ENCODE measurements at regions not wholly inside any gene's neighbourhood (a gene's known extent, or its start where the extent isn't known, plus 50 kb on each side); places are given as distances from the start of the nearest gene placed in this dataset.

- FAIRE-seq = no peak
These were observed 196.3 kb upstream of the FOXD3 start for GRCh38 chr1:63126104-63126503.

- FAIRE-seq = no peak
These were observed 195.0 kb upstream of the FOXD3 start for GRCh38 chr1:63127376-63127775.

GRCh38 chr1:63128556-63128955 is 193.8 kb upstream of the FOXD3 start:
- FAIRE-seq = no peak

- no peak for FAIRE-seq
These were observed 193.2 kb upstream of the FOXD3 start for GRCh38 chr1:63129184-63129583.

GRCh38 chr1:63129855-63130254 is 192.5 kb upstream of the FOXD3 start:
- FAIRE-seq = no peak

GRCh38 chr1:63134501-63135173 is 187.7 kb upstream of the FOXD3 start:
- FAIRE-seq = no peak

GRCh38 chr1:63135174-63135512 is 187.2 kb upstream of the FOXD3 start:
- no peak for FAIRE-seq

- no peak for FAIRE-seq
These were observed 186.6 kb upstream of the FOXD3 start for GRCh38 chr1:63135801-63136200.

GRCh38 chr1:63142001-63142400 is 180.4 kb upstream of the FOXD3 start:
- no peak for FAIRE-seq

- FAIRE-seq = no peak
These were observed 178.9 kb upstream of the FOXD3 start for GRCh38 chr1:63143482-63143881.

GRCh38 chr1:63147783-63148182 is 174.6 kb upstream of the FOXD3 start:
- no peak for FAIRE-seq

- no peak for FAIRE-seq
These were observed 173.3 kb upstream of the FOXD3 start for GRCh38 chr1:63148825-63149645.

GRCh38 chr1:63152572-63152971 is 169.8 kb upstream of the FOXD3 start:
- no peak for FAIRE-seq

- no peak for FAIRE-seq
These were observed 166.9 kb upstream of the FOXD3 start for GRCh38 chr1:63155437-63155836.

GRCh38 chr1:63157085-63157484 is 165.3 kb upstream of the FOXD3 start:
- no peak for FAIRE-seq

- FAIRE-seq = no peak
These were observed 153.3 kb upstream of the FOXD3 start for GRCh38 chr1:63169057-63169456.

GRCh38 chr1:63173161-63173560 is 149.2 kb upstream of the FOXD3 start:
- no peak for FAIRE-seq

- no peak for FAIRE-seq
These were observed 132.7 kb upstream of the FOXD3 start for GRCh38 chr1:63189677-63190076.

- FAIRE-seq = no peak
These were observed 132.2 kb upstream of the FOXD3 start for GRCh38 chr1:63190171-63190570.

GRCh38 chr1:63198871-63199394 is 123.4 kb upstream of the FOXD3 start:
- no peak for FAIRE-seq

GRCh38 chr1:63199706-63200335 is 122.5 kb upstream of the FOXD3 start:
- no peak for FAIRE-seq

GRCh38 chr1:63200676-63201075 is 121.7 kb upstream of the FOXD3 start:
- FAIRE-seq = no peak

- no peak for FAIRE-seq
These were observed 118.7 kb upstream of the FOXD3 start for GRCh38 chr1:63203641-63204040.

GRCh38 chr1:63205776-63206175 is 116.6 kb upstream of the FOXD3 start:
- no peak for FAIRE-seq
